ENCODE measurements at regions not wholly inside any gene's neighbourhood (a gene's known extent, or its start where the extent isn't known, plus 50 kb on each side); places are given as distances from the start of the nearest gene placed in this dataset.
"Not testable (repeated sequence)": the region's sequence is repeated elsewhere in the genome, so short reads cannot be mapped to it uniquely, and the experiment has no call there.

- in situ Hi-C loops (cut with MboI; ENCODE audit: low sequenced_read_pairs, unreplicated experiment) = no loop called here
- no peak for TF ChIP-seq CTCF (IDR thresholded peaks at IDR 0.05; ENCODE audit: borderline replicate concordance, control extremely low read depth, extremely low read depth, insufficient read depth, missing control alignments)
- no peak for DNase-seq (ENCODE audit: low spot score)
Measured at GRCh38 chr2:11949732-11950523, 203.5 kb downstream of the LPIN1 start.

- DNase-seq (ENCODE audit: low spot score) = no peak
- TF ChIP-seq CTCF (IDR thresholded peaks at IDR 0.05; ENCODE audit: borderline replicate concordance, control extremely low read depth, extremely low read depth, insufficient read depth, missing control alignments) = no peak
- in situ Hi-C loops (cut with MboI; ENCODE audit: low sequenced_read_pairs, unreplicated experiment) = no loop called here
Measured at GRCh38 chr2:11950896-11951295, 204.5 kb downstream of the LPIN1 start.

- DNase-seq (ENCODE audit: low spot score); in situ Hi-C loops (cut with MboI; ENCODE audit: low sequenced_read_pairs, unreplicated experiment): not testable (repeated sequence)
Measured at GRCh38 chr2:11951492-11951891, 205.1 kb downstream of the LPIN1 start.

GRCh38 chr2:11953258-11953657 is 206.8 kb downstream of the LPIN1 start:
- no peak for TF ChIP-seq CTCF (IDR thresholded peaks at IDR 0.05; ENCODE audit: borderline replicate concordance, control extremely low read depth, extremely low read depth, insufficient read depth, missing control alignments)
- in situ Hi-C loops (cut with MboI; ENCODE audit: low sequenced_read_pairs, unreplicated experiment) = no loop called here
- no peak for DNase-seq (ENCODE audit: low spot score)

GRCh38 chr2:11955314-11955713 is 208.9 kb downstream of the LPIN1 start:
- in situ Hi-C loops (cut with MboI; ENCODE audit: low sequenced_read_pairs, unreplicated experiment) = no loop called here
- DNase-seq (ENCODE audit: low spot score) = no peak
- no peak for TF ChIP-seq CTCF (IDR thresholded peaks at IDR 0.05; ENCODE audit: borderline replicate concordance, control extremely low read depth, extremely low read depth, insufficient read depth, missing control alignments)

GRCh38 chr2:11955884-11956291 is 209.5 kb downstream of the LPIN1 start:
- DNase-seq (ENCODE audit: low spot score) = no peak
- TF ChIP-seq CTCF (IDR thresholded peaks at IDR 0.05; ENCODE audit: borderline replicate concordance, control extremely low read depth, extremely low read depth, insufficient read depth, missing control alignments) = no peak
- in situ Hi-C loops (cut with MboI; ENCODE audit: low sequenced_read_pairs, unreplicated experiment) = no loop called here

GRCh38 chr2:11962707-11963328 is 216.4 kb downstream of the LPIN1 start:
- in situ Hi-C loops (cut with MboI; ENCODE audit: low sequenced_read_pairs, unreplicated experiment) = no loop called here
- TF ChIP-seq CTCF (IDR thresholded peaks at IDR 0.05; ENCODE audit: borderline replicate concordance, control extremely low read depth, extremely low read depth, insufficient read depth, missing control alignments) = no peak
- no peak for DNase-seq (ENCODE audit: low spot score)

Data from GM13976 (cell line).